Hypothalamus (tissue), 51 donors: ENCODE measurements at regions not wholly inside any gene's neighbourhood (a gene's known extent, or its start where the extent isn't known, plus 50 kb on each side); places are given as distances from the start of the nearest gene placed in this dataset.
"Not testable (repeated sequence)": the region's sequence is repeated elsewhere in the genome, so short reads cannot be mapped to it uniquely, and the experiment has no call there.

Source experiments
- DNase-seq, 51 donors: peaks; one replicate each; lab custom pipeline; 2025; lab: John Stamatoyannopoulos, UW

- no peak for DNase-seq
These were observed 413.8 kb upstream of the RAB6C start for GRCh38 chr2:129565551-129566109.

GRCh38 chr2:129570812-129571211 lies 408.7 kb upstream of the RAB6C start:
- DNase-seq: not testable (repeated sequence)

- no peak for DNase-seq
These were observed 404.0 kb upstream of the RAB6C start for GRCh38 chr2:129575431-129575830.

- no peak for DNase-seq
These were observed 403.6 kb upstream of the RAB6C start for GRCh38 chr2:129575880-129576279.

DNA sequence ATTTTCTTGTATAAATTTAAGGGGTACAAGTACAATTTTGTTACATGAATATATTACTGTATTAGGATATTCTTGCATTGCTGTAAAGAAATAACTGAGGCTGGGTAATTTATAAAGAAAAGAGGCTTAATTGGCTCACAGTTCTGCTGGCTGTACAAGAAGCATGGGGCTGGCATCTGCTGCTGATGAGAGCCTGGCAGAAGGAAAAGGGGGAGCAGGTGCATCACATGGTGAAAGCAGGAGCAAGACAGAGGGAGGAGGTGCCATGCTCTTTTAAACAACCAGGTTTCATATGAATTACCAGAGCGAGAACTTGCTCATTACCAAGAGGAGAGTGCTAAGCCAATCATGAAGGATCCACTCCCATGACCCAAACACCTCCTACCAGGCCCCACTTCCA lies 399.5 kb upstream of the RAB6C start:
- no peak for DNase-seq

- DNase-seq: no peak
These were observed 393.7 kb upstream of the RAB6C start for GRCh38 chr2:129585760-129586159.

DNA sequence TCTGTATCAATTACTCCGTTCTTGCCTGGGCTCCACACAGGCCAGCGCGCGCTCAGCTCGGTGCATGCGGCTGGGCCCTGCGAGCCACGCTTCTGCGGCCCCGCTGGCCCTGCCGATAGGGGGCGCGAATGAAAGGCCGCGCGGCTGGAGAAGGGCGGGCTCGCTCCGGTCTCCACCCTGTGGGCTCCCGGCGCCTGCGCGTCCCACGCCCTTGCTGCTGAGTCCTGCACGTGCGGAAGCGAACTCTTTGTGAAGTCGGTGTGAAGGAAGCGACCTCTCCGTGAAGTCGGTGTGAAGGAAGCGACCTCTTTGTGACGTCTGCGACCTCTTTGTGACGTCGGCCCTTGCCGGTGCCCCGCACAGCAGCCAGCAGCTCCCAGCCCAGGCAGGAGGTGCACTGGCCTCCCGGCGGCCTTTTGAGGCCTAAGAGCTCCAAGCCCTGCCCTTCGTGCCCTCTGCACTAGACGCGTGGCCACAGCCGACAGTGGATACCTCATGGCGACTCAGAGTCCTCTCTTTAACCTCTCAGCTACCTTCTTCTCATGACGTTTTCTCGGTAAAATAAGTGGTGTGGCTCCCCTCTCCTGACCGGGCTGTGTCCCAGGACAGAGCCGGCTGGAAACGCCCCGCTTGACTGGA lies 391.9 kb upstream of the RAB6C start:
- DNase-seq: no peak

- DNase-seq: peak in 1 of 51 donors; percentile 3
These were observed 374.9 kb upstream of the RAB6C start for GRCh38 chr2:129604560-129604959.

- DNase-seq: peak in 3 of 51 donors; percentile 5 to 13 (median 6)
These were observed 373.8 kb upstream of the RAB6C start for GRCh38 chr2:129605646-129606045.

GRCh38 chr2:129606496-129607270 lies 372.8 kb upstream of the RAB6C start:
- no peak for DNase-seq

DNA sequence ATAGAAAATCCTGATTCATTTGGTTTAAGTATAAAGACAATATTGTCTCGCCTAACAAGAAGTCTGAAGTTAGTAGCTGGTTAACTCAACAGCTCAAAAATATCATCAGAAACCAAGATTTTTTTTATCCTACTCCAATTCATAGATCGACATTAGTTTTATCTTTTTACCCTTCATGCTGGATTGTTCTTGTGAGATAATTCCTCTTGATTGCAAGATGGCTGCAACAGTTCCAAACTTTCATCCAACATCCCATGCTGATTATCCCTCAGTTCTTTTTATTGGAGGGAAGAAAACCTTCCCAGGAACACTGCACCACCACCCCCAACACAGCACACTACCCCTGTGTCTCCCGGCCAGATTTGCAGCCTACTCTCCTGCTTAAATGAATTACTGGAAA lies 370.2 kb upstream of the RAB6C start:
- no peak for DNase-seq

GRCh38 chr2:129610766-129611165 lies 368.7 kb upstream of the RAB6C start:
- DNase-seq: no peak

GRCh38 chr2:129611471-129611870 lies 368.0 kb upstream of the RAB6C start:
- no peak for DNase-seq

- DNase-seq: no peak
These were observed 360.0 kb upstream of the RAB6C start for GRCh38 chr2:129619471-129619870.

DNA sequence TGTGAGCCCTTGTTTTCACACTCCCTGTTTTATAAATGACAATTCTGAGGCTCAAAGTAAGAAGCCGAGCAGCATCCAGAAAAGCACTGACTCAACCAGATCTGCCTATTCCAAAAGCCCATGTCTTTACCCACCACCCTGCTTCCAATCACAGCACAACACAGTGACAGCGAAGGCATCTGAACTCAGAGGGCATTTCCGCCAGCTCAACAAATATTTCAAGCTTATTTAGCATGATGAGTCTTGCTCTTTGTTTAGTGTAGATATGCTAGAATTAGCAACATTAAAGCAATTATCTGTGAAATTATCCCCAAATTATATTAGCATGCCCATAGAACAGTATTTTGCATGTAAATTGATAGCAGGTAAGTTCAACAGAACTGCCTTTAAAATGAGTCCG lies 359.1 kb upstream of the RAB6C start:
- no peak for DNase-seq

- no peak for DNase-seq
These were observed 355.7 kb upstream of the RAB6C start for GRCh38 chr2:129623783-129624182.

DNA sequence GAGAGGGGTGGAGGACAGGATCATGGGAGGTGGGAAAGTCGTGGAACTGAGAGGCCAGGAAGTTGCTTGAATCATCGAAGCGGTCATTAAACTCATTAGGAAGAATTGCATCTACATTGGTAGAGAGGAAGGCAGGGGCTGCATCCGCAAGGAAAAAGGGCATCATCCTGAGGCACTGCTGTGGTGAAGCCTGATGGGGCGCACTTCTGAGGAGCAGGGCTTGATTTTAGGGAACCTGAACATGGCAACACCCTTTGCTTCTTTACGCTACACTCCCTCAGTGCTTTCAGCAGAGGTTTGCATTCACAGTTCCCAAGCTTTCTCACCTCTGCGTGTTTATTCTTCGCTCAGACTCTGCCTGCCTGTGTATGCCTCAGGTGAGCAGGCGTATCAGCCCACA lies 352.0 kb upstream of the RAB6C start:
- no peak for DNase-seq

DNA sequence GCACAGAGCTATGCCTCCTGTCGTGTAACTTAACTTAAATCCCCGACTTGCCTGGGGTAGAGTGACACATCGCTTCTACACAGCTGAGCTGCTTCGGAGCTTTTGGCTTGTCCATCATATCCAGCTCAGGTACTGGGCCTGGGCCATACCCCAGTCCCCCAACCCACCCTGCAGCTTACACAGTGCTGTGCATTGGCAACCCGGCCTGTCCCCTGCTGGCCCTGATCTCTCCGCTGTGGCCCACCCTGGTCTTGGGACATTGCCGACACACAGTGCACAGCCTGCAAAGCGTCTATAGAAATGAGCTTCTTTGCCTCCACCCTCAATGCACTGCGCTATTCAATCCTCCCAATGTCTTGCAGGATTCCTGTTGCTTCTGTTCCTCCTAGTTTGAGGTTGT lies 342.8 kb upstream of the RAB6C start:
- DNase-seq: no peak

GRCh38 chr2:129641371-129641770 lies 338.1 kb upstream of the RAB6C start:
- DNase-seq: no peak

DNA sequence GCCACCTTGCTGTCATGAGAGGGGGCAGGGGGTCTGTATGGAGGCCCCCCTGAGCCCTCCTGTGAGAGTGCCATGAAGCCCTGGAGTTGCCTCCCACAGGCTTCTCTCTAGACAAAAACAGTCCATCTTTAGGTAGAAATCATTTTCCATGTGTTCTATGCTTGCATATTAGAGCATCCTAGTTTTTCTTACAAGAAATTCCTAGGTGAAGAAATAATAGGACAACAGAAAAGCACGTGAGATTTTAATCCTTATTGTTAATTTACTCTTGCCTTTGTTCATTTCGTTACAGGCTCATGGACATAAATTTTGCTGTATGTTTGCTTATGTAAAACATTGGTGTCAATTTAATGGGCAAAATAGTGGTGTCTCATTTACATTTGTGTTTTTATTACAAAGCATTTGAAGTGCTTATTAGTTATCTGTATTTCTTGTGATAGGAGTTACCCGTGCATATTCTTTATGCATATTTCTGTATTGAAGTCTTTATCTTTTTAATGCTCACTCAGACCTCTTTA lies 336.9 kb upstream of the RAB6C start:
- DNase-seq: no peak

DNA sequence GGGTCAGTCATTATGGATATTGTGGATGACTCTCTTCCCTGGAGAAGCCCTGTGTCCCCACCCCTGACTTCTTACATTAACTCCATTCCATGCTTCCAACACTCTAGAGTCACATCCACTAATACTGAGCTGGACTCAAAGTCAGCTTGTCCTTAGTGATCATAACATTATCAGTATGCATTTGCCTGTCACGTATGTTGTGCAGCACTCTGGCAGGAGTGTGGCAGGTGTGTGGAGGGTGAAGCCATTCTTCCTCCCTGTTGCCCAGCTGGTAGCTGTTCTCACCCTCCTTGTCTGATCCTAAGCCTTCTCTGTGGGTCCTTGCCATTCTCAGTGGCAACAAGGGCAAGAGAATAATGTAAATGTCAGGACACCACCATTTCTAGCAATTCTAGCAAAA lies 334.1 kb upstream of the RAB6C start:
- DNase-seq: no peak

- no peak for DNase-seq
These were observed 333.4 kb upstream of the RAB6C start for GRCh38 chr2:129646107-129646506.
